IMR-90 (cell line): ENCODE measurements at regions not wholly inside any gene's neighbourhood (a gene's known extent, or its start where the extent isn't known, plus 50 kb on each side); places are given as distances from the start of the nearest gene placed in this dataset.

Experiments used
- CEBPB ChIP-seq: IDR thresholded peaks from 2 replicates; pipeline ENCODE4 v1.6.1; 2012; ENCODE audit warnings: low read depth, low read length, improper control_type of control experiment
- CTCF ChIP-seq: conservative IDR thresholded peaks from 2 replicates; pipeline ENCODE4 v1.5.1; 2012; ENCODE audit warnings: mild to moderate bottlenecking, low read depth, low read length, improper control_type of control experiment
- MXI1 ChIP-seq: IDR thresholded peaks from 2 replicates; pipeline ENCODE4 v1.6.1; 2012; ENCODE audit warnings: low read depth, mild to moderate bottlenecking, low read length, moderate library complexity, borderline replicate concordance
- POLR2A ChIP-seq: IDR thresholded peaks from 2 replicates; pipeline ENCODE4 v1.6.1; 2012; ENCODE audit warnings: mild to moderate bottlenecking, low read depth, low read length
- RCOR1 ChIP-seq: IDR thresholded peaks from 2 replicates; pipeline ENCODE4 v1.6.1; 2012; ENCODE audit warnings: mild to moderate bottlenecking, low read length, improper control_type of control experiment; ENCODE audit not compliant: insufficient replicate concordance
- USF2 ChIP-seq: fragments of 150-350 bp; IDR thresholded peaks from 2 replicates; pipeline ENCODE4 v1.6.1; 2017; ENCODE audit warnings: mild to moderate bottlenecking, antibody characterized with exemption, low read length, low read depth

GRCh38 chr4:125736057-125736456 lies 421.3 kb downstream of the FAT4 start:
- TF ChIP-seq USF2 (no peak), CTCF (no peak), RCOR1 (no peak), CEBPB (peak; percentile 21; the same call in 1 of the 2 replicates), POLR2A (no peak), MXI1 (no peak)
